ENCODE measurements at regions not wholly inside any gene's neighbourhood (a gene's known extent, or its start where the extent isn't known, plus 50 kb on each side); places are given as distances from the start of the nearest gene placed in this dataset.

DNA sequence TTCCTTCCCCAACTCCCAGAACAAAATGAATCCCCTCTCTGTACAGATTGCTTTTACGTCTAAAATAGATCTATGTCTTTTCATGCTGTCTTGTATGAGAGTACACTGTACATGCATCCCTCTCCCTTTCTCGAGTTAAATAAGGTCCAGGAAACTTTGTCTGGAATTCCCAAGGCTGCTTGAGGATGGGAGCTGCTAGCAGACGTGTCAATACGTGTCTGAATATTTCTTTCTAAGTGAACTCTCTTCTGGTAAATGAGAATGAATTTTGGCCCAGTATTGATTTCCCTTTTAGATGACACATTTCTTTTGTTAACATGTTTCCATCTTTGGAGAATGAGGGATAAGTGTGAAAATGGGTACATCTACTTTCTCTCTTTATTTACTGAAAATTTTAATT is 59.6 kb upstream of the GAS1 start:
- 86 to 92% (median 88%) methylated on average over 4 of the region's 4 CpGs for WGBS, 4 donors
- peak overlapping the region in 2 of 12 donors; percentile 27 to 37 for H3K27ac ChIP-seq
- H3K4me3 ChIP-seq, result no peak overlapping the region
- DNase-seq (no peak), ATAC-seq (no peak)
- intact Hi-C loops (cut with DNase I), result no loop called here
- peaks cover 0 to 12% (median 0%) of the 10 kb centered on the region in 12 donors for H3K4me1 ChIP-seq
- H3K9me3 ChIP-seq, result peaks cover 0 to 12% (median 0%) of the 10 kb centered on the region in 12 donors
- H3K27me3 ChIP-seq, result no peaks in the 10 kb centered on the region
- no peaks in the 10 kb centered on the region for H3K36me3 ChIP-seq
- TF ChIP-seq, protein P1, sequence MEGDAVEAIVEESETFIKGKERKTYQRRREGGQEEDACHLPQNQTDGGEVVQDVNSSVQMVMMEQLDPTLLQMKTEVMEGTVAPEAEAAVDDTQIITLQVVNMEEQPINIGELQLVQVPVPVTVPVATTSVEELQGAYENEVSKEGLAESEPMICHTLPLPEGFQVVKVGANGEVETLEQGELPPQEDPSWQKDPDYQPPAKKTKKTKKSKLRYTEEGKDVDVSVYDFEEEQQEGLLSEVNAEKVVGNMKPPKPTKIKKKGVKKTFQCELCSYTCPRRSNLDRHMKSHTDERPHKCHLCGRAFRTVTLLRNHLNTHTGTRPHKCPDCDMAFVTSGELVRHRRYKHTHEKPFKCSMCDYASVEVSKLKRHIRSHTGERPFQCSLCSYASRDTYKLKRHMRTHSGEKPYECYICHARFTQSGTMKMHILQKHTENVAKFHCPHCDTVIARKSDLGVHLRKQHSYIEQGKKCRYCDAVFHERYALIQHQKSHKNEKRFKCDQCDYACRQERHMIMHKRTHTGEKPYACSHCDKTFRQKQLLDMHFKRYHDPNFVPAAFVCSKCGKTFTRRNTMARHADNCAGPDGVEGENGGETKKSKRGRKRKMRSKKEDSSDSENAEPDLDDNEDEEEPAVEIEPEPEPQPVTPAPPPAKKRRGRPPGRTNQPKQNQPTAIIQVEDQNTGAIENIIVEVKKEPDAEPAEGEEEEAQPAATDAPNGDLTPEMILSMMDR (IDR thresholded peaks at IDR 0.05), result no peak
- no peak for TF ChIP-seq POLR2A (IDR thresholded peaks at IDR 0.05)

DNA sequence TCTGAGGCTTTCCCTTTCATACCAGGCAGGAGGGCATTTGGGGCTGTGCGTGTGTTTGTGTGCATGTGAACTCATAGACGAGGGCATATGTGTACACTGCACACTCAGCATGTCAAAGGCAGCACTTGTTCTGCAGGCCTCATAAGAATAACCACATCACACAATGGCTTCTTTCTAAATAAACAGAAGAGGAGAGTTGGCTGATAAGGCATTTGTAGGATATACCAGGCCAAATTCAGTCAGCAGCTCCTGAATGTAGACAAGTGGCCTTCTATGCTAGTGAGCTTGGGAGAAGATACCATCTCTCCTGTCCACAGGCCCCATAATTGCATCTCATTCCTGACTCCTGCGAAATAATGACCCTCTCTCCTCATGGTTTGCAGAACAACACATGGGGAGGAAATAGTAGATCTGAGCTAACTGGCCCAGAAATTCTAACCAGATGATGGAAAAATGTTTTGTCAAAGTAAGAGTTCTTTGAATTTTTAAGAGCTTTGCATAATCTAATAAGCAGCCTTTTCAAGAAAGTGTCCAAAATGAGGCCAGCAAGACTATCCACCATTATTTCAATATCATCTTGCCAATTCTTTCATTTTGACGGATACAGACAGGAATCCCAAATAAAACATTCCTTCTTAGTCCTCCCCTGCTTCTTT is 60.5 kb upstream of the GAS1 start:
- intact Hi-C loops (cut with DNase I), result no loop called here
- TF ChIP-seq POLR2A (IDR thresholded peaks at IDR 0.05), result no peak
- TF ChIP-seq, protein P1 (IDR thresholded peaks at IDR 0.05), result no peak
- no peaks in the 10 kb centered on the region for H3K27me3 ChIP-seq
- H3K4me3 ChIP-seq, result no peak overlapping the region
- no peaks in the 10 kb centered on the region for H3K36me3 ChIP-seq
- peak overlapping the region in 6 of 12 donors; percentile 5 to 64 (median 43) for H3K27ac ChIP-seq
- ATAC-seq (peak in 3 of 4 donors; percentile 14 to 42 (median 37)), DNase-seq (no peak)
- peaks cover 0 to 4% (median 0%) of the 10 kb centered on the region in 12 donors for H3K9me3 ChIP-seq
- peaks cover 0 to 12% (median 0%) of the 10 kb centered on the region in 12 donors for H3K4me1 ChIP-seq
- 67 to 73% (median 71%) methylated on average over 4 of the region's 4 CpGs for WGBS, 4 donors

DNA sequence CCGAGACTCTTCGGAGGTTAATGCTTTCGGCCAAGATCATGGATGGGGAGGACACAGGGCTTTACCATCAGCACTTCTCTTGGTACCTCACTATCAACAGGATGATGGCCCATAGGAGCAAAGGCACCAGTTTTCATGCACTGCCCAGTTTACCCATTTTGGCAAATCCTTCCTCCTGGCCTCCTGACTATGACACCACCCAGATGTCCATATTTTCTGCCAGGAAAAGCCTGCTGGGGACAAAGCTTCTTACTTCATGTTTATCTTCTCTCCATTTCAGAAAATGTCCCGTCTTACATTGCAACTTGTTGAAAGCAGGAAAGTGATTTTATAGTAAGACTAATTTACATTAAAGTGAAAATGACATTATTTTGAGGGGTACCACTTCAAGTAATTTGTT is 61.4 kb upstream of the GAS1 start:
- Histone ChIP-seq H3K27me3 (no peaks in the 10 kb centered on the region), H3K4me3 (no peak overlapping the region), H3K27ac (peak overlapping the region in 6 of 12 donors; percentile 27 to 64 (median 43)), H3K9me3 (no peaks in the 10 kb centered on the region), H3K36me3 (no peaks in the 10 kb centered on the region), H3K4me1 (peaks cover 0 to 12% (median 0%) of the 10 kb centered on the region in 12 donors)
- WGBS, 4 donors, result 61 to 72% (median 68%) methylated on average over 4 of the region's 4 CpGs
- TF ChIP-seq, protein P1 (IDR thresholded peaks at IDR 0.05), result no peak
- TF ChIP-seq POLR2A (IDR thresholded peaks at IDR 0.05), result no peak
- ATAC-seq (no peak), DNase-seq (no peak)
- intact Hi-C loops (cut with DNase I), result no loop called here

DNA sequence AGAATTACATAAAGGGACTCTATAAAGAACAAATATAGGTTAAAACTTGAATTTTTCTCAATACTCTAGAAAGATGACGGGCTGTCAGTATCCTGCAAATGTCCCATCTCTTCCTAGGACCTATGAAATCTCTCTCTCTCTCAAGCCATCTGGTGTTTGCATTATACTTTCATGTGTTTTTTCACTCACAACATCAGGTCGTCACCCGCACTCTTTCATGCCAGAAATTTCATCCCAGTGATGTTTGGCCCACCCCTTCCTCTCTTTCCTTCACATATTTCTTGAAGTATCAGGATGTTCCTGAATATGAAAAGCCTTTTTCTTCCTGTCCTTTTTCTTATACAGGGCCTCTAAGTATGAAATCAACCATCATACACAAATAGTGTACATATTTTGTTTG is 63.3 kb upstream of the GAS1 start:
- Histone ChIP-seq H3K9me3 (no peaks in the 10 kb centered on the region), H3K36me3 (no peaks in the 10 kb centered on the region), H3K4me3 (no peak overlapping the region), H3K4me1 (peaks cover 0 to 16% (median 0%) of the 10 kb centered on the region in 12 donors), H3K27ac (peak overlapping the region in 1 of 12 donors; percentile 58), H3K27me3 (no peaks in the 10 kb centered on the region)
- ATAC-seq, result no peak
- intact Hi-C loops (cut with DNase I), result no loop called here
- WGBS, 4 donors, result 57 to 67% (median 63%) methylated on average over 3 of the region's 3 CpGs
- no peak for TF ChIP-seq POLR2A (IDR thresholded peaks at IDR 0.05)
- TF ChIP-seq, protein P1 (IDR thresholded peaks at IDR 0.05), result no peak
- no peak for DNase-seq

All from heart left ventricle (tissue), 16 donors.